OCI-LY1 (cell line): ENCODE measurements at regions not wholly inside any gene's neighbourhood (a gene's known extent, or its start where the extent isn't known, plus 50 kb on each side); places are given as distances from the start of the nearest gene placed in this dataset.

Source experiments
- H2AFZ ChIP-seq: fragments of 200-600 bp; sonication (generic), shearing (Covaris generic); 2 replicates; pipeline ENCODE4 v1.6.0; 2014; ENCODE audit warnings: antibody characterized with exemption, mild to moderate bottlenecking, low read length
- H3F3A ChIP-seq: fragments of 200-600 bp; sonication (generic), shearing (Covaris generic); 2 replicates; pipeline ENCODE4 v1.6.0; 2014; ENCODE audit warnings: mild to moderate bottlenecking, antibody characterized with exemption, low read length, moderate library complexity; ENCODE audit not compliant: insufficient read depth
- H3K27ac ChIP-seq: fragments of 200-600 bp; sonication (generic); 2 replicates; pipeline ENCODE4 v1.5.1; 2014; ENCODE audit warnings: low read length, mixed run types, mild to moderate bottlenecking, low read depth; ENCODE audit not compliant: poor library complexity, severe bottlenecking
- H3K27me3 ChIP-seq: fragments of 200-600 bp; sonication (generic); 2 replicates; pipeline ENCODE4 v1.6.0; 2014; ENCODE audit warnings: antibody characterized with exemption, mild to moderate bottlenecking, low read length, moderate library complexity; ENCODE audit not compliant: insufficient read depth
- H3K36me3 ChIP-seq: fragments of 200-600 bp; sonication (generic); 2 replicates; pipeline ENCODE4 v1.6.1; 2014; ENCODE audit warnings: mild to moderate bottlenecking, antibody characterized with exemption, low read length, moderate library complexity, mixed read lengths; ENCODE audit not compliant: insufficient read depth
- H3K4me1 ChIP-seq: fragments of 200-600 bp; sonication (generic); 2 replicates; pipeline ENCODE4 v1.5.1; 2014; ENCODE audit warnings: mild to moderate bottlenecking, low read length, moderate library complexity; ENCODE audit not compliant: insufficient read depth, severe bottlenecking
- H3K4me2 ChIP-seq: fragments of 200-600 bp; sonication (generic), shearing (Covaris generic); 2 replicates; pipeline ENCODE4 v1.6.1; 2014; ENCODE audit warnings: low read length
- H3K4me3 ChIP-seq: fragments of 200-600 bp; sonication (generic); 2 replicates; pipeline ENCODE4 v1.5.1; 2014; ENCODE audit warnings: low read length, low read depth, mild to moderate bottlenecking, mixed read lengths; ENCODE audit not compliant: poor library complexity, severe bottlenecking
- H3K79me2 ChIP-seq: fragments of 200-600 bp; shearing (Covaris generic); 2 replicates; pipeline ENCODE4 v1.6.1; 2016; ENCODE audit warnings: mixed run types, low read length, mixed read lengths; ENCODE audit not compliant: insufficient read depth
- H3K9ac ChIP-seq: fragments of 200-600 bp; sonication (generic), shearing (Covaris generic); 2 replicates; pipeline ENCODE4 v1.6.1; 2014; ENCODE audit warnings: mild to moderate bottlenecking, low read length, mixed read lengths
- H3K9me2 ChIP-seq: fragments of 200-600 bp; sonication (generic), shearing (Covaris generic); 2 replicates; pipeline ENCODE4 v1.6.1; 2014; ENCODE audit warnings: low read depth, mild to moderate bottlenecking, low read length, mixed read lengths
- H3K9me3 ChIP-seq: fragments of 200-600 bp; shearing (Covaris generic); 2 replicates; pipeline ENCODE4 v1.6.1; 2014; ENCODE audit warnings: low read length, mixed read lengths
- H4K20me1 ChIP-seq: fragments of 200-600 bp; sonication (generic), shearing (Covaris generic); 2 replicates; pipeline ENCODE4 v1.6.0; 2016; ENCODE audit warnings: mild to moderate bottlenecking, low read length; ENCODE audit not compliant: insufficient read depth
- CTCF ChIP-seq: fragments of 200-600 bp; sonication (generic), shearing (Covaris generic); IDR thresholded peaks from 2 replicates; pipeline ENCODE4 v1.5.1; 2017; ENCODE audit warnings: mild to moderate bottlenecking, antibody characterized with exemption, low read length, moderate library complexity, mixed read lengths
- EZH2 ChIP-seq: fragments of 200-600 bp; sonication (generic), shearing (Covaris generic); IDR thresholded peaks from 2 replicates; pipeline ENCODE4 v1.8.0; 2017; ENCODE audit warnings: borderline replicate concordance, mixed run types, mild to moderate bottlenecking, antibody characterized with exemption, low read length, moderate library complexity, mixed read lengths

GRCh38 chr6:43838276-43839036, 68.4 kb downstream of the VEGFA start:
- Histone ChIP-seq H3K4me3 (no peak overlapping the region), H2AFZ (no peak overlapping the region)
- TF ChIP-seq CTCF (peak; percentile 52), EZH2 (no peak)

DNA sequence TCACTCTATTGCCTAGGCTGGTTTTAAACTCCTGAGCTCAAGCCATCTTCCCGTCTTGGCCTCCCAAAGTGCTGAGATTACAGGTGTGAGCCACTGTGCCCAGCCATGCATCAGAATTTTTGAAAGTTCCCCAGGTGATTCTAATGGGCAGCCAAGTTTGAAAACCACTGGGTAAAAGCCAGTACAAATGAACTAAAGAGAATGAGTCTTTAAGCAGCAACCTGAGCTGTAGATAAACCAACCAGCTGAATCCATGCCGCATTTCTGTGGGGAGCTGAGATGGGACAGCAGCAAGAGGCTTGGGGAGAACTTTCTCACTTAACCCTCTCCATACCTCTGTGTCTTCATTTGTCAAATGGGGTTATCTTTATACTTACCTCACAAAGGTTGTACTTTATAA, 67.5 kb downstream of the VEGFA start:
- no peaks in the 10 kb centered on the region for H3K79me2 ChIP-seq
- no peak overlapping the region for H3K4me3 ChIP-seq
- no peaks in the 10 kb centered on the region for H3K4me1 ChIP-seq
- no peaks in the 10 kb centered on the region for H3K9me3 ChIP-seq
- H3K27me3 ChIP-seq: no peaks in the 10 kb centered on the region; the same call in 1 of the 2 replicates
- H3K9ac ChIP-seq: no peak overlapping the region
- H3K9me2 ChIP-seq: no peaks in the 10 kb centered on the region
- no peak for TF ChIP-seq CTCF
- no peak for TF ChIP-seq EZH2
- H3F3A ChIP-seq: no peaks in the 10 kb centered on the region
- no peaks in the 10 kb centered on the region for H4K20me1 ChIP-seq
- H3K4me2 ChIP-seq: no peak overlapping the region
- no peak overlapping the region for H3K27ac ChIP-seq
- no peak overlapping the region for H2AFZ ChIP-seq
- no peaks in the 10 kb centered on the region for H3K36me3 ChIP-seq

More at GRCh38 chr6:43838276-43839036, 68.4 kb downstream of the VEGFA start:
- no peaks in the 10 kb centered on the region; the same call in 1 of the 2 replicates for H3K27me3 ChIP-seq
- no peaks in the 10 kb centered on the region for H4K20me1 ChIP-seq
- H3F3A ChIP-seq: no peaks in the 10 kb centered on the region
- H3K27ac ChIP-seq: no peak overlapping the region
- H3K4me1 ChIP-seq: no peaks in the 10 kb centered on the region
- no peaks in the 10 kb centered on the region for H3K9me3 ChIP-seq
- no peaks in the 10 kb centered on the region for H3K36me3 ChIP-seq
- no peak overlapping the region for H3K9ac ChIP-seq
- H3K9me2 ChIP-seq: no peaks in the 10 kb centered on the region
- no peak overlapping the region for H3K4me2 ChIP-seq
- no peaks in the 10 kb centered on the region for H3K79me2 ChIP-seq

DNA sequence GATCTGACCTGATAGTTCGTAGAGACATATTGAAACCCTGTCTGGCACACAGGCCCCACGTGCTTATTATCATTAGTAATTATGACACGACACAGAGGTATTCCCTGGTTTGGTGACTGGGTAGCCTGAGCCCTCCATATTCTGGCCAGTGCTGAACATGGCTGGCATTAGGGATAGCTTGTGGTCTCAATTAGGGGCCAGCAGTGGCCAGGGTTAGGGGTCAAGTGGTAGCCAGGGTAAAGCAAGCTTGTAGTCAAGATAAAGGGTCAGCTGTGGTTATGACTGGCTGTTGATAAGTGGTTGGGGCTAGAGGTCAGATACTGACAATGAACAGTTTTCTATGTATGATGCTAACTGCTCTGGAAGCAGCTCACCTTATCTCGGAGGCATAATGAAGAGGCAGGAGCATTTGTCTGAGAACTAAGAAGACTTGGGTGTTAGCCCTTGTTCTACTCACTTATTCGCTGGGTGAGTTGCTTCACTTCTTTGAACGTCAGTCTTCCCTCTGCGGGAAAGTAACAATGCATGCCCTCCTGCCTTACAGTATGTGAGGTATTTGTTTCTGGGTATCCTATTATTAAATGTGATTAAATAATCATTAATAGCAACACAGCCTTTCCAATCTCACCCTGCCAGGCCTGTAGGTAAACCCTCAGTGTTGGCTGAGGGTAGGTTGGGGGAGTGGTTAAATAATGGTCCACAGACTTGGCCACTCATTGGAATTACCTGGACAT, 66.7 kb downstream of the VEGFA start:
- H3K27me3 ChIP-seq: no peaks in the 10 kb centered on the region; the same call in 1 of the 2 replicates
- no peaks in the 10 kb centered on the region for H3K9me3 ChIP-seq
- no peak for TF ChIP-seq CTCF
- no peak for TF ChIP-seq EZH2
- H3K79me2 ChIP-seq: no peaks in the 10 kb centered on the region
- H3K36me3 ChIP-seq: no peaks in the 10 kb centered on the region
- H3K27ac ChIP-seq: no peak overlapping the region
- no peak overlapping the region for H3K4me3 ChIP-seq
- H3K9me2 ChIP-seq: no peaks in the 10 kb centered on the region
- H4K20me1 ChIP-seq: no peaks in the 10 kb centered on the region
- H3F3A ChIP-seq: no peaks in the 10 kb centered on the region
- H3K9ac ChIP-seq: no peak overlapping the region
- H2AFZ ChIP-seq: no peak overlapping the region
- no peak overlapping the region for H3K4me2 ChIP-seq
- no peaks in the 10 kb centered on the region for H3K4me1 ChIP-seq
